ENCODE measurements at regions not wholly inside any gene's neighbourhood (a gene's known extent, or its start where the extent isn't known, plus 50 kb on each side); places are given as distances from the start of the nearest gene placed in this dataset.

GRCh38 chr1:239792157-239792556 is 299.5 kb upstream of the FMN2 start:
- TF ChIP-seq EZH2 (IDR thresholded peaks at IDR 0.05; ENCODE audit: low read length), result no peak
- TF ChIP-seq CTCF (optimal IDR thresholded peaks at IDR 0.05 in 1 of 3, IDR thresholded peaks at IDR 0.05 in 1 of 3, conservative IDR thresholded peaks at IDR 0.05 in 1 of 3; ENCODE audit: extremely low read depth in 1 of 3, insufficient read depth in 2 of 3, low read length in 3 of 3), result no peak

Measured in keratinocyte (primary cell).